ENCODE measurements at regions not wholly inside any gene's neighbourhood (a gene's known extent, or its start where the extent isn't known, plus 50 kb on each side); places are given as distances from the start of the nearest gene placed in this dataset.
"Not testable (repeated sequence)": the region's sequence is repeated elsewhere in the genome, so short reads cannot be mapped to it uniquely, and the experiment has no call there.

DNA sequence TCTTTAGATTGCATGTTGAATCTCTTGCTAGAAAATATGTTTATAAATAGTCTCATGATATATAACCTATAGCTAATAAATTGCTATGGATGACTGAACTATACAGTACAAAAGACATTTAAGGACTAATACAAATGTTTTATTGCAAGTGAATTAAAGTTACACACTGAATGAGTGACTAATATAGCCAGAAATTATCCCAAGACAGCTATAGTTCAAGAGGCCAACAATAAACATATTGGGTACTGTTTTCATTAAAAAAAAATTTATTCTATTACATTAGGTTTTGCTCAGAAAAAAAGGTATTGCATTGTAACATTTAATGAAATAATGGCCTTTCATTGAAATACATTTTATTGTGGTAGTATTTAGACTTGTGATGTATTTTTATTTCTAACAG is 819.1 kb downstream of the TRIML1 start:
- Mint-ChIP-seq H3K4me3 (no peak overlapping the region), H3K4me1 (no peaks in the 10 kb centered on the region), H3K27me3 (no peaks in the 10 kb centered on the region), H3K36me3 (no peaks in the 10 kb centered on the region), H3K9me3 (peaks cover 0 to 23% (median 13%) of the 10 kb centered on the region in 11 donors), H3K27ac (no peak overlapping the region)
- ChIA-PET POLR2A (no interaction called here), CTCF (no interaction called here)
- H3K4me3 ChIP-seq (ENCODE audit: low read length) = no peak overlapping the region
- no peak for ATAC-seq
- H3K27ac ChIP-seq (ENCODE audit: low read depth, low read length) = no peak overlapping the region
- H3K27me3 ChIP-seq (ENCODE audit: control insufficient read depth in 2 of 2, insufficient read depth in 2 of 2, low read length in 2 of 2) = no peaks in the 10 kb centered on the region
- intact Hi-C loops (cut with micrococcal nuclease) = no loop called here
- no peaks in the 10 kb centered on the region for H3K36me3 ChIP-seq (ENCODE audit: control insufficient read depth in 2 of 3, insufficient read depth in 3 of 3, low read length in 3 of 3)
- H3K4me1 ChIP-seq (ENCODE audit: control insufficient read depth in 2 of 2, insufficient read depth in 2 of 2, low read length in 2 of 2) = no peaks in the 10 kb centered on the region
- DNase-seq = no peak
- H3K9me3 ChIP-seq (ENCODE audit: control insufficient read depth in 2 of 3, low read length in 3 of 3) = no peaks in the 10 kb centered on the region

DNA sequence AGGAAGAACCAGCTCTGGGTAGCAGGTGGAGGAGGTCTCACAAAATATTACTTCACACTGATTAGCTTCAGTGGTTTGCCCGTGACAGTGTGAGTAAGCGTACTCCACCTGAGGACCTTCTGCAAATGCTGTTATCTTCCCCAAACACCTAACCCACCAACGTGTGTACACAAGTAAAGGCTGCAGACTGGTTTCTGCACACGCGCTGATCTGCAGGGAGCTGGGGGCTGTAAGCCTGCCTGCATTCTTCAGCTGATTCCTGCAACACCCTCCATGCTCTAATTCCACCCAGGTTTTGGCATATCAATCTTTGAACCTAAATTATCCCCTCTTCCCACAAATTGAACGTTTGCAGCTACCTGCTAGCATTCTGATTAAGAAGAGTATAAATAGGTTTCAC is 820.2 kb downstream of the TRIML1 start:
- H3K27me3 Mint-ChIP-seq = no peaks in the 10 kb centered on the region

DNA sequence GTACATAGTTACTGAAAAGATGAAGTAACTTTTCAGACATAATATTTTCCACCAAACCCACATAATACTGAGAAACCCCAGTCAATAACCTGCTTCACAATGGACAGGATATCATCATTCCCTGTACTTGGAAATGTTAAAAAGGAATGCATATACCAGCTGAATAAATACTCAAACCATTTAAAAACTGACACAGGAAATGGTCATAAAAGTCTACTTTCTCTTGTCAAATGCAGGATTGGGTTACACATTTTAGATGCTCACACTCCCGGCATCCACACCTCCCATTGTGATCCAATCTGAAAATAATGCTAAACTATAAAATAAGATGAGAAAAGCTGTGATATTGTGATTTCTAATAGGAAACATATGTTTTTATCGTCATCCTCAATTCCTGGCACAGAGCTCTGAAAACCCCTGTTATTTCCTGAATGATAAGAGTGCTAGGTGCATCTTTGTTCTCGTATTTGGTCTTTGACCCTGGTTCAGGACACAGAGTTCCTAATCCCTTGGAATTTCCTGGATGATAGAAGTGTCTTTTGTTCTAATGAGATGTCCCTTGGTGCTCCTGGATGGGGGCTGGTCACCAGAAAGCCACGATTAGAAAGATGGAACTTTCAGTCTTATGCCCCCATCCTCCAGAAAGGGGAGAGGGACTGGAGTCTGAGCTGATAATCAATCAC is 821.3 kb downstream of the TRIML1 start:
- no peak for DNase-seq
- ATAC-seq = no peak
- Histone ChIP-seq H3K27me3 (ENCODE audit: control insufficient read depth in 2 of 2, insufficient read depth in 2 of 2, low read length in 2 of 2) (no peaks in the 10 kb centered on the region), H3K36me3 (ENCODE audit: control insufficient read depth in 2 of 3, insufficient read depth in 3 of 3, low read length in 3 of 3) (no peaks in the 10 kb centered on the region), H3K9me3 (ENCODE audit: control insufficient read depth in 2 of 3, low read length in 3 of 3) (no peaks in the 10 kb centered on the region), H3K4me3 (ENCODE audit: low read length) (no peak overlapping the region), H3K4me1 (ENCODE audit: control insufficient read depth in 2 of 2, insufficient read depth in 2 of 2, low read length in 2 of 2) (no peaks in the 10 kb centered on the region), H3K27ac (ENCODE audit: low read depth, low read length) (no peak overlapping the region)
- Mint-ChIP-seq H3K4me3 (no peak overlapping the region), H3K4me1 (no peaks in the 10 kb centered on the region), H3K27me3 (no peaks in the 10 kb centered on the region), H3K36me3 (no peaks in the 10 kb centered on the region), H3K9me3 (peaks cover 4 to 29% (median 13%) of the 10 kb centered on the region in 11 donors), H3K27ac (no peak overlapping the region)
- POLR2A ChIA-PET = no interaction called here
- intact Hi-C loops (cut with micrococcal nuclease) = no loop called here
- CTCF ChIA-PET = no interaction called here

More for the DNA sequence above, 820.2 kb downstream of the TRIML1 start:
- Histone ChIP-seq H3K4me1 (ENCODE audit: control insufficient read depth in 2 of 2, insufficient read depth in 2 of 2, low read length in 2 of 2) (no peaks in the 10 kb centered on the region), H3K27me3 (ENCODE audit: control insufficient read depth in 2 of 2, insufficient read depth in 2 of 2, low read length in 2 of 2) (no peaks in the 10 kb centered on the region), H3K36me3 (ENCODE audit: control insufficient read depth in 2 of 3, insufficient read depth in 3 of 3, low read length in 3 of 3) (no peaks in the 10 kb centered on the region), H3K9me3 (ENCODE audit: control insufficient read depth in 2 of 3, low read length in 3 of 3) (no peaks in the 10 kb centered on the region), H3K4me3 (ENCODE audit: low read length) (no peak overlapping the region), H3K27ac (ENCODE audit: low read depth, low read length) (no peak overlapping the region)
- CTCF ChIA-PET = no interaction called here
- POLR2A ChIA-PET = no interaction called here
- DNase-seq (no peak), ATAC-seq (no peak)
- no peaks in the 10 kb centered on the region for H3K36me3 Mint-ChIP-seq
- no peak overlapping the region for H3K27ac Mint-ChIP-seq
- intact Hi-C loops (cut with micrococcal nuclease) = no loop called here
- no peaks in the 10 kb centered on the region for H3K4me1 Mint-ChIP-seq
- peaks cover 4 to 23% (median 13%) of the 10 kb centered on the region in 11 donors for H3K9me3 Mint-ChIP-seq
- H3K4me3 Mint-ChIP-seq = no peak overlapping the region

DNA sequence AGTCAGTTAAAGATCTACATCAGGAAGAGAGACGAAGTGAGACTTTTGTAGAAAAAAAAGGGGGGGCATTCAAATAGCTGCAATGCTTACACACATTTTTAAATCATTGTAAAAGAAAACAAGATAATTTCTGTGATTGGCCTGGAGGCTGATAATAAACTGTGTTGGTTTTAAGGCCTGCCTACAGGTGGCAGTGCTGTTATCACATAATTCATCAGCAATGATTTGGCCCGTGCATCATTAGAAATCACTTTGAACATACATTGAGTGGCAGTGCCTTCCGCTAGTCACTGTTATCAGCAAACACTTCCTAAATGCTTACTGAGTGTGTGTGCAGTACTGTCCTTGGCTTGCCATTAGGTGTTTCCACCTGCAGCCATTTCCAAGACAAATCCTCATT is 831.9 kb downstream of the TRIML1 start:
- Mint-ChIP-seq H3K4me3 (no peak overlapping the region), H3K36me3 (no peaks in the 10 kb centered on the region), H3K9me3 (peaks cover 2 to 16% (median 8%) of the 10 kb centered on the region in 11 donors), H3K27me3 (no peaks in the 10 kb centered on the region), H3K4me1 (no peaks in the 10 kb centered on the region), H3K27ac (no peak overlapping the region)
- CTCF ChIA-PET = interaction anchor here (0.7 kb wide), 1 partner anchor 77 kb away, joined by 5 read pairs; no protein-coding TSS in a partner anchor
- intact Hi-C loops (cut with micrococcal nuclease) = no loop called here
- H3K27me3 ChIP-seq (ENCODE audit: control insufficient read depth in 2 of 2, insufficient read depth in 2 of 2, low read length in 2 of 2) = no peaks in the 10 kb centered on the region
- POLR2A ChIA-PET = no interaction called here
- H3K27ac ChIP-seq (ENCODE audit: low read depth, low read length) = no peak overlapping the region
- no peaks in the 10 kb centered on the region for H3K9me3 ChIP-seq (ENCODE audit: control insufficient read depth in 2 of 3, low read length in 3 of 3)
- no peak for ATAC-seq
- H3K36me3 ChIP-seq (ENCODE audit: control insufficient read depth in 2 of 3, insufficient read depth in 3 of 3, low read length in 3 of 3) = no peaks in the 10 kb centered on the region
- no peak for DNase-seq
- H3K4me3 ChIP-seq (ENCODE audit: low read length) = no peak overlapping the region
- H3K4me1 ChIP-seq (ENCODE audit: control insufficient read depth in 2 of 2, insufficient read depth in 2 of 2, low read length in 2 of 2) = no peaks in the 10 kb centered on the region

DNA sequence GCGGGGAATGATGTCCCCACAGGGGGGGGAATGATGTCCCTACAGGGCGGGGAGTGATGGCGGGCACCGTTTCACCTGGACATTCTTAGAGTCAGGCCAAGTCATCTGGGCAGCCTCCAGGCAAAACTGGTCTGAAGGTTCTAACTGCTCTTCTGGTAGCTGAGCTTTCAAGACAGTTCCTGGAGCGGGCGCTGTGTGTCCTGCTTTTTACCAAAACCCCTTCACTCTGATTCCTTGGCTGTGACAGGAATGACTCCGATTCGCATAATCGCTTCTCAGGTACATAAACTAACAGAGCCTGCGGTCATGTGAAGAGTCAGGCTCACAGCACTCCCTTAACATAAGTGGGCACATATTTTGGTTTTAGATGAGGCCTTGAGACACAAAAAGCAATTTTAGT is 836.0 kb downstream of the TRIML1 start:
- POLR2A ChIA-PET = no interaction called here
- Mint-ChIP-seq H3K4me3 (no peak overlapping the region), H3K27ac (no peak overlapping the region), H3K27me3 (no peaks in the 10 kb centered on the region), H3K4me1 (no peaks in the 10 kb centered on the region), H3K9me3 (peaks cover 2 to 12% (median 7%) of the 10 kb centered on the region in 11 donors), H3K36me3 (no peaks in the 10 kb centered on the region)
- Histone ChIP-seq H3K9me3 (ENCODE audit: control insufficient read depth in 2 of 3, low read length in 3 of 3) (no peaks in the 10 kb centered on the region), H3K4me1 (ENCODE audit: control insufficient read depth in 2 of 2, insufficient read depth in 2 of 2, low read length in 2 of 2) (no peaks in the 10 kb centered on the region), H3K4me3 (ENCODE audit: low read length) (no peak overlapping the region), H3K36me3 (ENCODE audit: control insufficient read depth in 2 of 3, insufficient read depth in 3 of 3, low read length in 3 of 3) (no peaks in the 10 kb centered on the region), H3K27me3 (ENCODE audit: control insufficient read depth in 2 of 2, insufficient read depth in 2 of 2, low read length in 2 of 2) (no peaks in the 10 kb centered on the region), H3K27ac (ENCODE audit: low read depth, low read length) (no peak overlapping the region)
- DNase-seq = no peak
- ATAC-seq = no peak
- intact Hi-C loops (cut with micrococcal nuclease) = no loop called here
- CTCF ChIA-PET = no interaction called here

DNA sequence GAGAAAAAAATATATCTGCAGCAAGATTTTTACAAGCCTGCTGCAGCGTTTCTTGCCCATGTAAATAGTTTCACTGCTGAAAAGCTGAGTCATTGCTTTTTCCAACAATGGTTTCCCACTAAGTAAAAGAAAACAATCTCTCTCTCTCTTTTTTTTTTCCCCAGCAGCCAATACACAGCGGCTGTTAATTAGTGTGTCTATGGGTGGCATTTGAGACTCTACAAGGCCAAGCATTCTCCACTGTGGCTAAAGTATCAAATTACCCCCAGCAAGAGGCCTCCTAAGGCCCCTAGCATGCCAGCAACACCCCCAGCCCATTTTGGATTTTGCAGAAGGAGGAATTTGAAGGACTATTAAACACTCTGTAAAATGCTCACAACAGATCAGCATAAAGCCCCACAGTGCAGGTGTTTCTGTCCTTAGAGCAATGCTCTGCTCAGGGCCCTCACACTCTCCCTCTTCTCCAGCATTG is 837.4 kb downstream of the TRIML1 start:
- H3K27ac Mint-ChIP-seq = no peak overlapping the region

DNA sequence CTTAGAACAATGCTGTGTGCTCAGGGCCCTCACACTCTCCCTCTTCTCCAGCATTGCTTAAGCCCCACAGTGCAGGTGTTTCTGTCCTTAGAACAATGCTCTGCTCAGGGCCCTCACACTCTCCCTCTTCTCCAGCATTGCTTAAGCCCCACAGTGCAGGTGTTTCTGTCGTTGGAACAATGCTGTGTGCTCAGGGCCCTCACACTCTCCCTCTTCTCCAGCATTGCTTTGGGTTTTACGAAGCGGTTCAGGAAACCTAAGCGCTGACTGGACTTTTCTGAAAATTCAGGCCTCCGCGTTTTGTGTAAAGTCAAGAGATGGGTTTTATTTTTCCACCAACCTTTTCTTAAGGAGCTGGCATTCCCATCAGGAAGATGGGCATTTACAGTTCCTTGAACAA is 838.0 kb downstream of the TRIML1 start:
- intact Hi-C loops (cut with micrococcal nuclease); H3K27me3 ChIP-seq (ENCODE audit: control insufficient read depth in 2 of 2, insufficient read depth in 2 of 2, low read length in 2 of 2); H3K9me3 Mint-ChIP-seq; H3K36me3 Mint-ChIP-seq; H3K4me3 ChIP-seq (ENCODE audit: low read length); H3K36me3 ChIP-seq (ENCODE audit: control insufficient read depth in 2 of 3, insufficient read depth in 3 of 3, low read length in 3 of 3); POLR2A ChIA-PET; H3K27ac ChIP-seq (ENCODE audit: low read depth, low read length); H3K9me3 ChIP-seq (ENCODE audit: control insufficient read depth in 2 of 3, low read length in 3 of 3); H3K4me1 ChIP-seq (ENCODE audit: control insufficient read depth in 2 of 2, insufficient read depth in 2 of 2, low read length in 2 of 2); H3K4me1 Mint-ChIP-seq; DNase-seq; H3K27ac Mint-ChIP-seq; H3K4me3 Mint-ChIP-seq; ATAC-seq; CTCF ChIA-PET; H3K27me3 Mint-ChIP-seq: not testable (repeated sequence)

More for the DNA sequence above, 837.4 kb downstream of the TRIML1 start:
- Histone ChIP-seq H3K4me3 (ENCODE audit: low read length) (no peak overlapping the region), H3K27me3 (ENCODE audit: control insufficient read depth in 2 of 2, insufficient read depth in 2 of 2, low read length in 2 of 2) (no peaks in the 10 kb centered on the region), H3K36me3 (ENCODE audit: control insufficient read depth in 2 of 3, insufficient read depth in 3 of 3, low read length in 3 of 3) (no peaks in the 10 kb centered on the region), H3K9me3 (ENCODE audit: control insufficient read depth in 2 of 3, low read length in 3 of 3) (no peaks in the 10 kb centered on the region), H3K27ac (ENCODE audit: low read depth, low read length) (no peak overlapping the region), H3K4me1 (ENCODE audit: control insufficient read depth in 2 of 2, insufficient read depth in 2 of 2, low read length in 2 of 2) (no peaks in the 10 kb centered on the region)
- CTCF ChIA-PET = no interaction called here
- Mint-ChIP-seq H3K9me3 (peaks cover 0 to 10% (median 5%) of the 10 kb centered on the region in 11 donors), H3K4me3 (no peak overlapping the region), H3K36me3 (no peaks in the 10 kb centered on the region), H3K4me1 (no peaks in the 10 kb centered on the region), H3K27me3 (no peaks in the 10 kb centered on the region)
- POLR2A ChIA-PET = no interaction called here
- intact Hi-C loops (cut with micrococcal nuclease) = no loop called here
- DNase-seq = no peak
- ATAC-seq = no peak
